C4-2B (cell line): ENCODE measurements at regions not wholly inside any gene's neighbourhood (a gene's known extent, or its start where the extent isn't known, plus 50 kb on each side); places are given as distances from the start of the nearest gene placed in this dataset.

ENCODE experiments used
- ZFX ChIP-seq: fragments of 450-650 bp; IDR thresholded peaks from 2 replicates; pipeline ENCODE4 v1.6.1; 2017
- TF ChIP-seq, protein P1 (sequence below): fragments of 450-650 bp; conservative IDR thresholded peaks from 2 replicates; pipeline ENCODE4 v1.5.1; 2017; ENCODE audit warnings: mild to moderate bottlenecking

DNA sequence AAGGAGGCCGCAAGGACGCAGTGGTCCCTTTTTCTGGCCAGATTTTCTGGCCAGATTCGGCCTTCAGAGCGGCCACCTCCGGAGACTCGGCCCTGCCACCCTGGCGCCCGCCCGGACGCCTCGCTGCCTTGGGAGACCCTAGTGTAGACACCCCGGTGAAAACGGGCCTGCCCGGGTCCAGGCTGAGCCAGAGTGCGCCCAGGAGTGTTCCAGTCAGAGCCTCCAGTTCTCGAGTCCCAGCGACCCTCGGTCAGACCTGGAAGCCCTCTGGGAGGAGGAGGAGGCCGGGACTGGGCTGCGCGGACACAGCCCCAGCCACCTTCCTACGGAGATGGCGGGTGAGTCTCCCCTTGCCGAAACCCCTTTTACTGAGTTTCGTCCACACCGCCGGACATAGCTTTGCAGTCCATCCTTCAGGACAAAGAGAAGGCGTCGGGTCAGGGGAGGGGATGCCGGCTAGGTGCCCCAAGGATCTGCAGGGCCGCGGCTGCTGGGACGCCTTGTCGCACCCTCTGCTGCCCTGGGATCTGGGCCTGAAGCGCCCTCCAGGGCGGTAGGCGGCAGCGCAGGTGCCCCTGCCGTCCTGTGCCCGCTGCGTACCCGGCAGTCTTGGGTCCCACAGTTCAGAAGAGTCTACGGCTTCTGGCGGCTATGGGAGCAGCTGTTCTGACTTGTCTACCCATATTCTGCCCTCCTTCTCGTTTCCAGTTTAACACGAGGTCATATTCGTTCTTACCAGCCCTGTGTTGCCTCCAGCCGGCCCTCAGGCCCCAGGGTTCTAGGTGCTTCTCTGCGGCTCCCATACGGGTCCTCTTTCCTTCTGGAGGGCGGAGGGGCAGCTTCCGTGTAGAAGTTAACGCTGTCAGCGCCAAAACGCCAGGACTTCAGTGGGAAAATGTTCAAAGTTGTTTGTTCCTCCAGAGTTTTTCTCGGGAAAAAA lies 1771.7 kb upstream of the CDH9 start:
- TF ChIP-seq, protein P1, sequence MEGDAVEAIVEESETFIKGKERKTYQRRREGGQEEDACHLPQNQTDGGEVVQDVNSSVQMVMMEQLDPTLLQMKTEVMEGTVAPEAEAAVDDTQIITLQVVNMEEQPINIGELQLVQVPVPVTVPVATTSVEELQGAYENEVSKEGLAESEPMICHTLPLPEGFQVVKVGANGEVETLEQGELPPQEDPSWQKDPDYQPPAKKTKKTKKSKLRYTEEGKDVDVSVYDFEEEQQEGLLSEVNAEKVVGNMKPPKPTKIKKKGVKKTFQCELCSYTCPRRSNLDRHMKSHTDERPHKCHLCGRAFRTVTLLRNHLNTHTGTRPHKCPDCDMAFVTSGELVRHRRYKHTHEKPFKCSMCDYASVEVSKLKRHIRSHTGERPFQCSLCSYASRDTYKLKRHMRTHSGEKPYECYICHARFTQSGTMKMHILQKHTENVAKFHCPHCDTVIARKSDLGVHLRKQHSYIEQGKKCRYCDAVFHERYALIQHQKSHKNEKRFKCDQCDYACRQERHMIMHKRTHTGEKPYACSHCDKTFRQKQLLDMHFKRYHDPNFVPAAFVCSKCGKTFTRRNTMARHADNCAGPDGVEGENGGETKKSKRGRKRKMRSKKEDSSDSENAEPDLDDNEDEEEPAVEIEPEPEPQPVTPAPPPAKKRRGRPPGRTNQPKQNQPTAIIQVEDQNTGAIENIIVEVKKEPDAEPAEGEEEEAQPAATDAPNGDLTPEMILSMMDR, result no peak
- TF ChIP-seq ZFX, result no peak
